WTC11 (cell line): ENCODE measurements at regions not wholly inside any gene's neighbourhood (a gene's known extent, or its start where the extent isn't known, plus 50 kb on each side); places are given as distances from the start of the nearest gene placed in this dataset.

Source experiments
- ATAC-seq: fragments of 200-7000 bp; cut with Tn5 transposase; 2 replicates; pipeline ENCODE4 v1.10.0; 2021; ENCODE audit warnings: mild to moderate bottlenecking, moderate library complexity
- CTCF ChIA-PET: fragments of 300-600 bp; sonication (Branson Sonifier 250); formaldehyde crosslinking; loops from one replicate; lab custom pipeline; 2021; ENCODE audit warnings: antibody characterized with exemption; lab: Charles Lee
- POLR2A ChIA-PET: fragments of 350-600 bp; sonication (Branson Sonifier 250); formaldehyde crosslinking; loops from one replicate; lab custom pipeline; 2021; ENCODE audit warnings: antibody characterized with exemption; lab: Charles Lee
- DNase-seq: peaks from one replicate; pipeline ENCODE4 v3.0.0; 2021; ENCODE audit warnings: low spot score
- H3K27ac Mint-ChIP-seq: 2 replicates; pipeline ENCODE4 v1.8.0; 2021; ENCODE audit warnings: mixed read lengths
- H3K27me3 Mint-ChIP-seq: 2 replicates; pipeline ENCODE4 v1.8.0; 2021; ENCODE audit warnings: low read depth, mild to moderate bottlenecking, moderate library complexity, mixed read lengths
- H3K36me3 Mint-ChIP-seq: 2 replicates; pipeline ENCODE4 v1.8.0; 2021; ENCODE audit warnings: mixed read lengths
- H3K4me1 Mint-ChIP-seq: 2 replicates; pipeline ENCODE4 v1.8.0; 2022; ENCODE audit warnings: mixed read lengths
- H3K4me3 Mint-ChIP-seq: 2 replicates; pipeline ENCODE4 v1.8.0; 2021; ENCODE audit warnings: mild to moderate bottlenecking, moderate library complexity, mixed read lengths
- H3K9me3 Mint-ChIP-seq: 2 replicates; pipeline ENCODE4 v1.8.0; 2021; ENCODE audit warnings: mixed read lengths
- CREB1 ChIP-seq: sonication (generic); formaldehyde crosslinking; IDR thresholded peaks from 2 replicates; pipeline ENCODE4 v1.8.0; 2023; ENCODE audit warnings: mild to moderate bottlenecking, missing genetic modification reagents
- FOXK1 ChIP-seq: sonication (generic); formaldehyde crosslinking; IDR thresholded peaks from 2 replicates; pipeline ENCODE4 v1.8.0; 2022; ENCODE audit warnings: mild to moderate bottlenecking, moderate library complexity, missing genetic modification reagents
- GTF2I ChIP-seq: fragments of 250-450 bp; sonication (Bioruptor Pico); conservative IDR thresholded peaks from 2 replicates; pipeline ENCODE4 v1.4.0; 2021; ENCODE audit warnings: mild to moderate bottlenecking
- IRF2 ChIP-seq: sonication (generic); formaldehyde crosslinking; IDR thresholded peaks from 2 replicates; pipeline ENCODE4 v1.8.0; 2022; ENCODE audit warnings: low read depth, missing genetic modification reagents, borderline replicate concordance
- JAZF1 ChIP-seq: fragments of 250-450 bp; sonication (Bioruptor Pico); IDR thresholded peaks from 2 replicates; pipeline ENCODE4 v1.9.0; 2021; ENCODE audit warnings: moderate library complexity, mild to moderate bottlenecking, inconsistent platforms
- JUN ChIP-seq: sonication (generic); formaldehyde crosslinking; IDR thresholded peaks from 2 replicates; pipeline ENCODE4 v1.8.0; 2023; ENCODE audit warnings: mild to moderate bottlenecking, missing genetic modification reagents
- KAT7 ChIP-seq: sonication (generic); formaldehyde crosslinking; IDR thresholded peaks from 2 replicates; pipeline ENCODE4 v1.8.1; 2023; ENCODE audit warnings: missing genetic modification reagents, mild to moderate bottlenecking, borderline replicate concordance
- MXD4 ChIP-seq: fragments of 250-450 bp; sonication (Bioruptor Pico); IDR thresholded peaks from 2 replicates; pipeline ENCODE4 v1.8.0; 2021; ENCODE audit warnings: mild to moderate bottlenecking, moderate library complexity, borderline replicate concordance
- NFE2L1 ChIP-seq: sonication (generic); formaldehyde crosslinking; IDR thresholded peaks from 2 replicates; pipeline ENCODE4 v1.8.1; 2023; ENCODE audit warnings: missing genetic modification reagents
- NR1H2 ChIP-seq: sonication (generic); formaldehyde crosslinking; IDR thresholded peaks from 2 replicates; pipeline ENCODE4 v1.9.0; 2021; ENCODE audit warnings: mild to moderate bottlenecking, moderate library complexity, missing genetic modification reagents
- TEAD4 ChIP-seq: sonication (generic); formaldehyde crosslinking; IDR thresholded peaks from 2 replicates; pipeline ENCODE4 v1.8.0; 2022; ENCODE audit warnings: mild to moderate bottlenecking, missing genetic modification reagents
- ZNF219 ChIP-seq: sonication (generic); formaldehyde crosslinking; IDR thresholded peaks from 2 replicates; pipeline ENCODE4 v1.8.0; 2023; ENCODE audit warnings: missing genetic modification reagents, mild to moderate bottlenecking, borderline replicate concordance
- ZNF423 ChIP-seq: fragments of 250-450 bp; sonication (Bioruptor Pico); IDR thresholded peaks from 2 replicates; pipeline ENCODE4 v2.1.2; 2022; ENCODE audit warnings: mild to moderate bottlenecking, moderate library complexity
- ZNF671 ChIP-seq: fragments of 250-450 bp; sonication (Bioruptor Pico); IDR thresholded peaks from 2 replicates; pipeline ENCODE4 v1.8.0; 2021; ENCODE audit warnings: mild to moderate bottlenecking
- TF ChIP-seq, protein P1 (sequence below): sonication (generic); formaldehyde crosslinking; conservative IDR thresholded peaks from 2 replicates; pipeline ENCODE4 v1.8.1; 2023; ENCODE audit warnings: mild to moderate bottlenecking, low read depth, missing genetic modification reagents, moderate library complexity
- TF ChIP-seq, protein P2 (sequence below): sonication (generic); formaldehyde crosslinking; IDR thresholded peaks from 2 replicates; pipeline ENCODE4 v1.8.1; 2023; ENCODE audit warnings: mild to moderate bottlenecking, missing genetic modification reagents
- TF ChIP-seq, protein P3 (sequence below): fragments of 250-450 bp; sonication (Bioruptor Pico); IDR thresholded peaks from 2 replicates; pipeline ENCODE4 v1.8.0; 2021; ENCODE audit warnings: mild to moderate bottlenecking
- TF ChIP-seq, protein P4 (sequence below): sonication (generic); formaldehyde crosslinking; IDR thresholded peaks from 2 replicates; pipeline ENCODE4 v1.8.1; 2022; ENCODE audit warnings: low read depth, mild to moderate bottlenecking, moderate library complexity, missing genetic modification reagents, borderline replicate concordance
- TF ChIP-seq, protein P5 (sequence below): fragments of 250-450 bp; sonication (Bioruptor Pico); conservative IDR thresholded peaks from 2 replicates; pipeline ENCODE4 v1.9.0; 2021; ENCODE audit warnings: mild to moderate bottlenecking

DNA sequence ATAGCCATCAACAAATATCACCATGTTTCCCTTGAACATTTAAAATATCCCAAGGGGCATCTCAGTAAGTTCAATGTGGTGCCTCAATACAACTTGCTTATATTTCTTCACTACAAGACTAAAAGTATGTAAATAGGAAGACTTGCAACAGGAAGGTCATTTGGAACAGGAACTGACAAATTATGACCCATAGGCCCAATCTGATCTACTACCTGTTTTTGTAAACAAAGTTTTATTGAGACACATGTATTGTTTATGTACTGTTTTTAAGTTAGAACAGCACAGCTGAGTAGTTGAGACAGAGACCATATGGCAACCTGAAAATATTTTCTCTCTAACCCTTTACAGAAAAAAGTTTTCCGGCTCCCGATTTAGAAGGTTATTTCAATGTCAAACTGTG, 154.8 kb upstream of the TFPI start:
- ChIA-PET POLR2A (no interaction called here), CTCF (no interaction called here)
- no peaks in the 10 kb centered on the region for H3K27me3 Mint-ChIP-seq
- H3K36me3 Mint-ChIP-seq = peaks cover 7% of the 10 kb centered on the region
- peaks cover 36% of the 10 kb centered on the region for H3K4me1 Mint-ChIP-seq
- H3K27ac Mint-ChIP-seq = no peak overlapping the region
- DNase-seq (no peak), ATAC-seq (no peak)
- TF ChIP-seq, protein P1, sequence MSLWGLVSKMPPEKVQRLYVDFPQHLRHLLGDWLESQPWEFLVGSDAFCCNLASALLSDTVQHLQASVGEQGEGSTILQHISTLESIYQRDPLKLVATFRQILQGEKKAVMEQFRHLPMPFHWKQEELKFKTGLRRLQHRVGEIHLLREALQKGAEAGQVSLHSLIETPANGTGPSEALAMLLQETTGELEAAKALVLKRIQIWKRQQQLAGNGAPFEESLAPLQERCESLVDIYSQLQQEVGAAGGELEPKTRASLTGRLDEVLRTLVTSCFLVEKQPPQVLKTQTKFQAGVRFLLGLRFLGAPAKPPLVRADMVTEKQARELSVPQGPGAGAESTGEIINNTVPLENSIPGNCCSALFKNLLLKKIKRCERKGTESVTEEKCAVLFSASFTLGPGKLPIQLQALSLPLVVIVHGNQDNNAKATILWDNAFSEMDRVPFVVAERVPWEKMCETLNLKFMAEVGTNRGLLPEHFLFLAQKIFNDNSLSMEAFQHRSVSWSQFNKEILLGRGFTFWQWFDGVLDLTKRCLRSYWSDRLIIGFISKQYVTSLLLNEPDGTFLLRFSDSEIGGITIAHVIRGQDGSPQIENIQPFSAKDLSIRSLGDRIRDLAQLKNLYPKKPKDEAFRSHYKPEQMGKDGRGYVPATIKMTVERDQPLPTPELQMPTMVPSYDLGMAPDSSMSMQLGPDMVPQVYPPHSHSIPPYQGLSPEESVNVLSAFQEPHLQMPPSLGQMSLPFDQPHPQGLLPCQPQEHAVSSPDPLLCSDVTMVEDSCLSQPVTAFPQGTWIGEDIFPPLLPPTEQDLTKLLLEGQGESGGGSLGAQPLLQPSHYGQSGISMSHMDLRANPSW (CRISPR knock-in tag) = no peak
- TF ChIP-seq NFE2L1 (no peak), TEAD4 (no peak), JAZF1 (CRISPR knock-in tag) (no peak), CREB1 (CRISPR knock-in tag) (no peak), KAT7 (CRISPR knock-in tag) (no peak), NR1H2 (CRISPR knock-in tag) (no peak), IRF2 (no peak), GTF2I (CRISPR knock-in tag) (no peak), ZNF219 (CRISPR knock-in tag) (no peak)
- TF ChIP-seq, protein P2, sequence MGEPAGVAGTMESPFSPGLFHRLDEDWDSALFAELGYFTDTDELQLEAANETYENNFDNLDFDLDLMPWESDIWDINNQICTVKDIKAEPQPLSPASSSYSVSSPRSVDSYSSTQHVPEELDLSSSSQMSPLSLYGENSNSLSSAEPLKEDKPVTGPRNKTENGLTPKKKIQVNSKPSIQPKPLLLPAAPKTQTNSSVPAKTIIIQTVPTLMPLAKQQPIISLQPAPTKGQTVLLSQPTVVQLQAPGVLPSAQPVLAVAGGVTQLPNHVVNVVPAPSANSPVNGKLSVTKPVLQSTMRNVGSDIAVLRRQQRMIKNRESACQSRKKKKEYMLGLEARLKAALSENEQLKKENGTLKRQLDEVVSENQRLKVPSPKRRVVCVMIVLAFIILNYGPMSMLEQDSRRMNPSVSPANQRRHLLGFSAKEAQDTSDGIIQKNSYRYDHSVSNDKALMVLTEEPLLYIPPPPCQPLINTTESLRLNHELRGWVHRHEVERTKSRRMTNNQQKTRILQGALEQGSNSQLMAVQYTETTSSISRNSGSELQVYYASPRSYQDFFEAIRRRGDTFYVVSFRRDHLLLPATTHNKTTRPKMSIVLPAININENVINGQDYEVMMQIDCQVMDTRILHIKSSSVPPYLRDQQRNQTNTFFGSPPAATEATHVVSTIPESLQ = no peak
- TF ChIP-seq, protein P3, sequence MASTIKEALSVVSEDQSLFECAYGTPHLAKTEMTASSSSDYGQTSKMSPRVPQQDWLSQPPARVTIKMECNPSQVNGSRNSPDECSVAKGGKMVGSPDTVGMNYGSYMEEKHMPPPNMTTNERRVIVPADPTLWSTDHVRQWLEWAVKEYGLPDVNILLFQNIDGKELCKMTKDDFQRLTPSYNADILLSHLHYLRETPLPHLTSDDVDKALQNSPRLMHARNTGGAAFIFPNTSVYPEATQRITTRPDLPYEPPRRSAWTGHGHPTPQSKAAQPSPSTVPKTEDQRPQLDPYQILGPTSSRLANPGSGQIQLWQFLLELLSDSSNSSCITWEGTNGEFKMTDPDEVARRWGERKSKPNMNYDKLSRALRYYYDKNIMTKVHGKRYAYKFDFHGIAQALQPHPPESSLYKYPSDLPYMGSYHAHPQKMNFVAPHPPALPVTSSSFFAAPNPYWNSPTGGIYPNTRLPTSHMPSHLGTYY = no peak
- TF ChIP-seq, protein P4, sequence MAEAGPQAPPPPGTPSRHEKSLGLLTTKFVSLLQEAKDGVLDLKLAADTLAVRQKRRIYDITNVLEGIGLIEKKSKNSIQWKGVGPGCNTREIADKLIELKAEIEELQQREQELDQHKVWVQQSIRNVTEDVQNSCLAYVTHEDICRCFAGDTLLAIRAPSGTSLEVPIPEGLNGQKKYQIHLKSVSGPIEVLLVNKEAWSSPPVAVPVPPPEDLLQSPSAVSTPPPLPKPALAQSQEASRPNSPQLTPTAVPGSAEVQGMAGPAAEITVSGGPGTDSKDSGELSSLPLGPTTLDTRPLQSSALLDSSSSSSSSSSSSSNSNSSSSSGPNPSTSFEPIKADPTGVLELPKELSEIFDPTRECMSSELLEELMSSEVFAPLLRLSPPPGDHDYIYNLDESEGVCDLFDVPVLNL (CRISPR knock-in tag) = no peak
- no peak overlapping the region for H3K4me3 Mint-ChIP-seq
- peaks cover 4% of the 10 kb centered on the region for H3K9me3 Mint-ChIP-seq

DNA sequence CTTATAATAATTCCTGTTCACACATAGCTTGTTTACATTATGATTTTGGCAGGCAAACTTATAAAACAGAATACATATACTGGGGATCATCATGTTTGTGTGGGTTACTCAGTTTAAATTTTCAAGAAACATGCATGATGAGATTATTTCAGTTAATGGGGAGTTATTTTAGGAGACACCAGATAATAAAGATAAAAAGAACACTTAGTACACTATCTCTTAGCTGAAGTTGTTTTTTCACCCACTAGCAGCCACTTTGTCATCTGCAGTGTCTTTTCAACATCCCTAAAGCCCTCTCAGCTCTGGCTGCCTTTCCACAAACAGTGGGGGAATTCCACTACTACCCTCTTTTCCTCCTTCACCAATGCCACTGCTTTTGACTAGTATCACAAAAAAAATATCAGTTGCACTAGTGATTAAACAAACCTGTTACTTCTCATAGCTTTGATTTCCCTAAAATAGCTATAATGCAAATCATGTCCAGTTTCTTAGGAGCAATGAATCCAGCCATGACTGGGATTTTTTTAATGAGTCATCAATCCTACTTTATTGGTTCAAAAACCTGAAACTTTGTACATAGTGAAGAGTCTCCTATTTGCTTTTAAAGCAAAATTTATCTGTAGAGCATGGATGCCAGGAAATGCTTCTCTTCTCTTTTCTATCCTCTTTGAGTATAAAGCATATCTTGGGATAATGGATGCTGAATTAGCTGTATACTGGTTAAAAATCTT, 156.7 kb upstream of the TFPI start:
- DNase-seq = no peak
- no peak overlapping the region for H3K4me3 Mint-ChIP-seq
- CTCF ChIA-PET = no interaction called here
- H3K9me3 Mint-ChIP-seq = peaks cover 20% of the 10 kb centered on the region
- no peak for TF ChIP-seq IRF2
- no peak for TF ChIP-seq MXD4 (CRISPR knock-in tag)
- TF ChIP-seq ZNF423 (CRISPR knock-in tag) = no peak
- TF ChIP-seq FOXK1 (CRISPR knock-in tag) = no peak
- TF ChIP-seq CREB1 (CRISPR knock-in tag) = no peak
- TF ChIP-seq, protein P2 = no peak
- TF ChIP-seq, protein P5, sequence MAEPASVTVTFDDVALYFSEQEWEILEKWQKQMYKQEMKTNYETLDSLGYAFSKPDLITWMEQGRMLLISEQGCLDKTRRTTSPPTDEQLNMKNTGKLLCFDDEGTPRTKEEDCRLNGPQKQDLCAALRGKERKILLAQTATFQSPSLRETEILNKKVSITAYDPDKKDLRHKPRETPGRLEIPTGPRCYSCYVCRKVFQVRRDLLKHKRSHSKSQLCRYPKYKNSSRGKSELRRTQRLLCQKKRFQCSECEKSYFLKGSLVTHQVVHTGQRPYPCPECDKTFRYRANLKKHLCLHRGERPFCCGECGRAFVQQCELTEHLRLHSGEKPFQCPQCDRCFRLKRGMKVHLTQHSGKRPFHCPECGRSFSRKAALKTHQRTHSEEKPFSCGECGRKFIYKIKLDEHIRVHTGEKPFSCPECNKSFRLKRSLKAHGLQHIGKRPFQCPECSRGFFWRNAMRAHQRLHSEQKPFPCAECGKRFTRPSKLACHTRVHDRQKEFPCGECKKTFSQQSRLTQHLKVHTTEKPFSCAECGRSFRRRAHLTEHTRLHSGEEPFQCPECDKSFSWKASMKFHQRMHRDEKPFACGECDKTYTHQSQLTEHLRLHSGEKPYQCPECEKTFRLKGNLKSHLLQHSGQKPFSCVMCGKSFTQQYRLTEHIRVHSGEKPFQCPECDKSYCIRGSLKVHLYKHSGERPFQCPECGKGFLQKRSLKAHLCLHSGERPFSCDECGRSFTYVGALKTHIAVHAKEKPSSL (CRISPR knock-in tag) = no peak
- TF ChIP-seq JUN (CRISPR knock-in tag) = no peak
- no peak for TF ChIP-seq ZNF671 (CRISPR knock-in tag)
- peaks cover 23% of the 10 kb centered on the region for H3K36me3 Mint-ChIP-seq
- POLR2A ChIA-PET = no interaction called here
- H3K27me3 Mint-ChIP-seq = no peaks in the 10 kb centered on the region
- H3K27ac Mint-ChIP-seq = no peak overlapping the region
- no peak for ATAC-seq
- H3K4me1 Mint-ChIP-seq = peaks cover 25% of the 10 kb centered on the region
